HG03439 (cell line): ENCODE measurements at regions not wholly inside any gene's neighbourhood (a gene's known extent, or its start where the extent isn't known, plus 50 kb on each side); places are given as distances from the start of the nearest gene placed in this dataset.
"Not testable (repeated sequence)": the region's sequence is repeated elsewhere in the genome, so short reads cannot be mapped to it uniquely, and the experiment has no call there.

ENCODE experiments used
- ATAC-seq: cut with Tn5 transposase; IDR thresholded peaks from one replicate; pipeline ENCODE4 v1.9.1; 2021; ENCODE audit warnings: mild to moderate bottlenecking, moderate library complexity; ENCODE audit not compliant: unreplicated experiment

DNA sequence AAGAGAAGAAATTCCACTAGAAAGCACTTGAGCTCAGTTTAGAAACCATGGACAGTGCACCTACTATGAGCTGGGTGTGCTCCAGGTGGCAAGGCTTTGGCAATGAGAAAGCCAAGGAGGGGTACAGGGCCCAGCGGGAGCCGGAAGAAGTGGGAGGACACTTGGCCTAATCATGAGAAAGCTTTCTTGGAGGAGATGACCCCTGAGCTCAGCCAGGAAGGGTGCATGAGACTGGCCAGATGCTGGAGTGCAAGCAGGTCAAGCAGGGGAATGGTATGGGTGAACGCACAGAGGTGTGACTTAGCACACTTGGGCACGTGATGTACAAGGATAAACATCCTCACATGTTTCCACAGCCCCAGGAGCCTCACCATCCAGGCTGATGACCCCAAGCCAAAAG, 97.2 kb upstream of the GLI2 start:
- no peak for ATAC-seq

DNA sequence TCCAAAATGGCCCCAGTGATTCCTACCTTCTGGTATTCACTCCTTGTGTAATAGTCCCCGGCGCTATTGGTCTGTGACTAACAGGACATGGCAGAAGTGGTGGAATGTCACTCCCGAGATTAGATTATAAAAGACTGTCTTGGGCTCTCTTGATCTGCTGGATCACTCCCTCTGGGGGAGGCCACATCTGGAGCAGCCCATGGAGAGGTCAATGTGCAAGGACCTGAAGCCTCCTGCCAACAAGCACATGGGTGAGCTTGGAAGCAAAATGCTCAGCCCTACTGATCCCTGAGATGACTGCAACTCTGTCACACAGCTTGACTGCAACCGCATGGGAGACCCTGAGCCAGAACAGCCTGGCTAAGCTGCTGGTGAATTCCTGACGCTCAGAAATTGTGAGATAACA, 94.3 kb upstream of the GLI2 start:
- ATAC-seq = no peak

DNA sequence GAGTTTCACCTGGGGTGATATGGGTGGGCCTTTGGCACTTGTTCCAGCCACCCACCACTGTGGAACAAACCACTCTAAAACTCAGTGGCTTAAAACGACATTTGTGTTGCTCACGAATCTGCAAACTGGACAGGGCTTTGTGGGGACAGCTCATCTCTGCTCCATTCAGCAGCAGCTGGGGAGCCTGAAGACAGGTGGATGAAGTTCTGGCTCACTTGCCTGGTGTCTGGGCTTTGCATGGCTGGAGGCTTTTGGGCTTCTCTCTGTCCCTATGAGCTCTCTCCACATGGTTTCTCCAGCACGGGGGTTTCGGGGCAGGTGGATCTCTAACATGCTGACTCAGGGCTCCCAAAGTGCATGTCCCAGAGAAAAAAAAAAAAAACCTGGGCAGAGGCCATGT, 93.0 kb upstream of the GLI2 start:
- no peak for ATAC-seq

DNA sequence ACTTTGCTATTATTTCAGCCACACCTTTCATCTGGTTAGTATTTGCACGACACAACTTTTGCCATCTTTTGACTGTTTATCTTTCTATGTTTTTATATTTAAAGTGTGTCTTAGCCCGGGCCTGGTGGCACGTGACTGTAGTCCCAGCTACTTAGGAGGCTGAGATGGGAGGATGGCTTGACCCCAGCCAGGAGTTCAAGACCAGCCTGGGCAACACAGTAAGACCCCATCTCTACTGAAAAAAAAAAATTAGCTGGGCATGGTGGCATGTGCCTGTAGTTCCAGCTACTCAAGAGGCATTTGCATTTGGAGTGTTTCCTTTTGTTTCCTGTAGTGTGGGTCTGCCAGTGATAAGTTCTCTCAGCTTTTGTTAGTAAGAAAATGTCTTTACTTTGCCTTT, 88.7 kb upstream of the GLI2 start:
- ATAC-seq = no peak

DNA sequence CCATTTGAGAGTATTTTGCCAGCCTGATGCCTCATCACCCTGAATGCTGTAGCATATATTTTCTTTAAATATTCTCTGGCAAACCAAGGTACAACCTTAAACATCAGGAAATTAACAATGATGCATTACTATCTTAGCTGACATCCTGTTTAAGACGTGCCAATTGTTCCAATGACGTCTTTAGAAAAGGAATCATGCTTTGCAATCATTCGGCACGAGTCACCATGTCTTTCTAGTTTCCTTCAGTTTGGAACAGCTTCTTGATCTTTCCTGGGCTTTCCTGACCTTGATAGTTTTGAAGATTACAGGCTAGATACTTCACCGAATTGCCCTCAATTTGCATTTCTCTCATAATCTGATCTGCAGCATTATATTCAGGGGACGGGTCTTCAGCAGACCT, 88.2 kb upstream of the GLI2 start:
- no peak for ATAC-seq

DNA sequence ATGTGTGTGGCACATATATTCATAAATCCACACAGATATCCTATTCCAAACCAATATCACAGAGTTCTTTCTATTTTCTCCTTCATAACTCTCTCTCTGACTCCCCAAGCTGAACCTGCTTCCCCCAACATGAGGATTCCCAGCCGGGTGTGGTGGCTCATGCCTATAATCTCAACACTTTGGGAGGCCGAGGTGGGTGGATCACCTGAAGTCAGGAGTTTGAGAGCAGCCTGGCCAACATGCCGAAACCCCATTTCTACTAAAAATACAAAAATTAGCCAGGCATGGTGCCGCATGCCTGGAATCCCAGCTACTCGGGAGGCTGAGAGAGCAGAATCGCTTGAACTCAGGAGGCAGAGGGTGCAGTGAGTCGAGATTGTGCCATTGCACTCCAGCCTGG, 86.3 kb upstream of the GLI2 start:
- ATAC-seq = not testable (repeated sequence)

DNA sequence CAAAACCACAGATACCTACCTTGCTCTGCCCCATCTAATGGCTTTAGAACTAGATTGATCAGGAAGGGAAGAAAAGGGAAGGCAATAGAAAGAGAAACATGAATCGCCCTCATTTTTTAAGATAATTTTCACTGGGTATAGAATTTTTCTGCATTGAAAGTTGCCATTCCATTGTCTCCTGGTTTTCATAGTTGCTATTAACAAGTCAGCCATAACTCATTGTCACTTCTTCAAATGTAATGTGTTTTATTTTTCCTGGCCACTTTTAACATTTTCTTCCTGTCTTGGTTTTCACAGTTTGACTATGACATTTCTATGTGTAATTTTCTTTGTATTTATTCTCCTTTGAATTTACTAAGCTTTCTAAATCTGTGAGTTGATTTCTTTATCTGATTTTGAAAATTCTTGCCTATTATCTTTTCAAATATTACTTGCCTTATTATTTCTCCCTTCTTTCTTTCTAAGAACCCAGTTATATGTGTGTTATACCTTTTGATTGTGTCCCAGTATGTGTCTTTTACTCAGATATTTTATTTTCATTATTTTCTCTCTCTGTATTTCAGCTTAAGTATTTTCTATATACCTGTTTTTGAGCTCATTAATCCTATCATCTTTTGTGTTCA, 85.5 kb upstream of the GLI2 start:
- ATAC-seq = no peak

DNA sequence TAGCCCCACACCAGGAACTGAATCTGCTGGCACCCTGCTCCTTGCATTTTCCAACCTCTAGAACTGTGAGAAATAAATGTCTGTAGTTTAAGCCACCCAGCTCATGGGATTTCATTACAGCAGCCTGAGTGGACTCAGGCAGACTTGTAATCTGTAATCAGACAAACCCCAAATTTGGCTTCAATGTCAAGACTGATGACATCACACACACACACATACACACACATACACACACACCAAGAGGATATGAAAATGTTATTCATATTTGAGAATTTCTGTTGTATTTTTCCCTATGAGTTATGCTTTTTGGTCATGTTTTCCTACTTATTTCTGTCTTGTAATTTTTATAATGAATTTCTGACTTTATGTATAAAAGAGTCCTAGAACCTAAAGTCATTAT, 83.8 kb upstream of the GLI2 start:
- ATAC-seq = no peak

DNA sequence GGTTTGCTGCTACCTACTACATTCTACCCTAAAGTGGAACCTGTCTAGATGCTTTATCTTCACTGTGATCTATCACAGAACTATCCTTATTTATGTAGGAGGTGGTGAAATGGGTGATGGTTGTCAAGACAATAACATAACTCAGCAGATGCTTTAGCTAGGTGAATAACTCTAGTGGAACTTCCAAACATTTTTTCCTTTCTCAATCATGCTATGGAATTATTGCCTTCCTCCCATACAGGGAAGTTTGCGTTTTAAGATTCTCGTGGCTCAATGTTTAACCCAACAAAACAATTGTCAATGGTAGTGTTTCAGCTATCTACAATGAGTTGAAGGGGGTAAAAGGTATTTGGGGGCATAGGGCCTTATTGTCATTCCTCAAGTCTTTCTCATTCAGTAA, 82.6 kb upstream of the GLI2 start:
- no peak for ATAC-seq

DNA sequence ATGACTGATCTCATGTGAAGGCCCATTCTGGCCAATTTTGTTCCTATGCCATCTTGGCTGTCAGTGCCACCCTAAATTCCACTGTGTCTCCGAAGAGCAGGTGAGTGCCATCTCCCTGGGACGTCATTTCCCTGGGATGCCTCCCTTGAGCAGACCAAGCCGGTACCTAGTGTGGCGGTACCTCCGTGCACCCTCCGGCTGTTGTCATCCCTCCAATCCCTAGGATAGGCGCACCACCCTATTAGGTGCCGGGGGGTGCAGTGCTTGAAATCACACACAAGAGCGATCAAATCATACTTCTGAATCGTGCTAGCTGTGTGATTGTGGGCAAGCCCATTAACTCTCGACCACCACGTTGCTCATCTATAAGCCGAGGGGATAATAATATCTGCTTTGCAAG, 81.8 kb upstream of the GLI2 start:
- ATAC-seq = no peak

DNA sequence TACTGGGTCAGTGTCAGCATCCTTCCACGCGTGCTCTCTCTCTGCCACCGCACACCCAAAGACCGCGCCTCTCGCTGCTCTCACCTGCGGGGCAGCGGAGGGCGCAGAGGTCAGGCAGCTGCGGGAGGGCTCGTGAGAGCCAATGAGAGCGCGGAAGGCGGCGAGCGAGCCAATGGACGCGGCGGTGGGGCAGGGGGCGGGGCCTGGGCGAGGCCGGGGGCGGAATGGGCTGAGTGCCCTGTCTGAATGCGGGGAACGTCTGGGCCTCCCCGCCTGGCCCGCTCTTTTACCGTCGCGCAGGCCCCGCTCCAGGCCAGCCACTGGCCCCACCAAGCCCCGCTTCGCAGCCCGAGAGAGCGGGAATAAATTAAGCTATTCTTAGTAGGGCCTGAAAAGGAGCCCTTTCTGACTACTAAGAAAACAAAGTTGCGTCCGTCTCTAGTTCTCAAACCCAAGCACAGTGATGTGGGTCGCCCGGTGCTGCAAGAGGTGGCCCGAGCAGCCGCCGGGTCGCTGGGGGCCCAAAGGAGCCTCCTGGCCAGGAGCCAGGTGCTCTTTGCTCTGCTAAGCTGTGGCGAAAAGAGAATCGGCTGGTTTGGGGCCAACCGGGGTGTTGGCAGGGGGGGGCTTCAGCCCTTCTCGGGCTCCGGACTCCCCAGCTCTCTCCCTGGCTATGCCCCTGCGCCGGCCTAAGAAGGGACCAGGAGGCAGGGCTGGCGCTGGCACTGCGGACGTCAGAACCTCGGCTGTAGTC, 81.1 kb upstream of the GLI2 start:
- no peak for ATAC-seq

DNA sequence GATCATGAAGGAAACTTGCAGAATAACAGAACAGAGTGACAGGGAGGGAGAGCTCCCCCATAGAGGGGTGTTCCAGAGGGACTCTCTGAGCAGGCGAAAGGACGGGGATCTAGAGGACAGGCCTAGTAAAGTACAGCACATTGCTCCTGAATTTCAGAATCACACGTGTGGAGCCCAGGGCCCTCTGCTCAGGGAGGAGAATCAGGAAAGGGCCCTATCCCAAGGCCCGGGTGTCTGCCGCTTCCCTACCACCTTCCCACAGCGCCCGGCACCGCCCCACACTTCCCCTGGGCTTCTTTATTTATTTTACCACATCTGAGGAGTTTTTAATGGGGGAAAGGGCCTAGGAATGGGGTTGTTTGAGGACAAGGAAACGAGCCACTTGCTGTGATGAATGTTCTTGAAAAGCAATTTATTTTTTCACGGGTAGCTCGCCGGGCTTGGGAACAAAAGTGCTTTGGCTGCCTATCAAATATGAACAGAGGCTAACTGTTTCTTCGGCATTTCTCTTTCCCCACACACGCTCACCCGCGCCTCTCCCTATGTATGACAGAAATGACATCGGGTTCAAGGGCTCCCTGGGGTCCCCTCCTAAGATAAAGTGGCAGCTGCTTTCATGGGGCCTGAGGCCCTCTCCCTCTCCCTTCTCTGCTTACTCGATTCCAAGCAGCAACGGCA, 79.3 kb upstream of the GLI2 start:
- no peak for ATAC-seq

DNA sequence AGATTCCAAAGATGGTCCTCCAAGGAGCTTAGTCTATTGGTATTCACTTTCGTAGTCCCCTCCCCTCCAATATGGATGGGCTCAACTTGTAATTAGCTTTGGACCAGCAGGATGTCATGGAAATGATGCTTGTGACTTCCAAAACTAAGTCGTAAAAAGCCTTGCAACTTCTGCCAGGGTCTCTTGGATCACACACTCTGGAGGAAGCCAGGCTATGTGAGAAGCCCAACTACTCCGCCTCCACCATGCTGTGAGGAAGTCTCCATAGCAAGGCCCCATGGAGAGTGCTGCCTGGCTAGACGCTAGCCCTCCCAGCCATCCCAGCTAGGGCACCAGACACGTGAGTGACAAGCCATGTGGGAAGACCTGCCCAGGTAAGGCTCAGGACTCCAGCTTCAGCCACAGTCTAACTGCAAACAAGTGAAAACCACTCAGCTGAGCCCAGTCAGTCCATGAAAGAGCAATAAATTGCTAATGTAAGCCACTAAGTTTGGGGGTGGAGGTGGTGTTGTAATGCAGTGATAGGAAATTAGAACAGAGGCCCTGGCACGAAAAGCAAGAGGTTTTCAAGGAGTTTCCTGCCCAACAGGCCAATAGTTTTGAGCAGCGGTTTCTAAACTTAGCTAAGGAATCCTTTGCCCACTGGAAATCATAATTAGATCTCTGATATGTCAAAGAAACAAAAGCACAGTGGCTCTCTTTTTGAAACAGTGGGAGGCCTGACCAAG, 77.5 kb upstream of the GLI2 start:
- ATAC-seq = no peak

DNA sequence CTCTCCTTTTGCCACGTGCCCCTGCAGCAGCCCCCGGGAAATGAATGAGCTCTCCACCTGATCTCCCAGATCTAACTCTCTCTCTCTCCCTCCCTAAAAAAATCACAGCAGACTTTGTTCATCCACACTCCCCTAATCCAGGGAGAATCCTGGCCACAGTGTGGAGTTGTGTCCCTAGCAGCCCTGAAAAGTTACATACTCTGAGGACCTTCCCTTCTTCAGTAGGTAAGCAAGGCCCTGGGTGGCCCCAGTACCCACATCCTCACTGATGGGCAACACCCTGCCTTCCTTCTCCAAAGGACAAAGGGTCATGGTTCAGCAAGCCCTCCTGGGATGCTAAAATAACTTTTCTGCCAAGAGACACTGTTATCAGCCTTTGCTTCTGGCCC, 76.9 kb upstream of the GLI2 start:
- ATAC-seq = no peak

DNA sequence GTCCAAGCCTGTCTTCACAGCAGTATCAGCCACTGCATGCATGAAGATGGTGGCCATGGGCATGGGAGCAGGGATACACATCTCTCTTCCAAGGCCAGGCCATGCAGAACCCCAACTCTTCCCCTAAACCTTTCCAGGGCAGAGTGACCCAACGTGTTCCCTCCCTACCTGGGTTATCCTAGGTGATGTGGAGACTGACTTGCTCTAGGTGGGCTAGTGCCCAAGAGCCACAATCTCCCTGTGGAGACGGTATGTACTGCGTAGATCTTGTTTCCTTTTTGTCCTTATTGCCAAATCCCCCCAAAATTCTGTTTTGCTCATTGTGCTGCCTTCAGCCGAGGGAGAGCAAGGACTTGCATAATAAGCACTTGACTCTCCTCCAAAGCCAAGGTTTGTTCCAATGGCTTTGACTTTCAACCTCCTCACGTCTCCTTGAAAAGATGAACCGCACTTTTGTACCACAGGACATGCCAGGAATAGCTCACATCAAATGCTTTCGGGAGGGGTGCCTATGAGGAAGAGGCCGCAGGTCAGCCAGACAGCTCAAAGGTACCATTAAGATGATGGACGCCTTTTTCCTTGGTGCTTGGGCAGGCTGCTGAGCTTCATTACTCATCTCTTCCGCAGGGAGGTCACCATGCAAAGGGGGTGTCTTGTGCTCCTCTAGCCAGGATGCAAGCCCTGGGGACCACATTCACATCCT, 76.2 kb upstream of the GLI2 start:
- no peak for ATAC-seq

DNA sequence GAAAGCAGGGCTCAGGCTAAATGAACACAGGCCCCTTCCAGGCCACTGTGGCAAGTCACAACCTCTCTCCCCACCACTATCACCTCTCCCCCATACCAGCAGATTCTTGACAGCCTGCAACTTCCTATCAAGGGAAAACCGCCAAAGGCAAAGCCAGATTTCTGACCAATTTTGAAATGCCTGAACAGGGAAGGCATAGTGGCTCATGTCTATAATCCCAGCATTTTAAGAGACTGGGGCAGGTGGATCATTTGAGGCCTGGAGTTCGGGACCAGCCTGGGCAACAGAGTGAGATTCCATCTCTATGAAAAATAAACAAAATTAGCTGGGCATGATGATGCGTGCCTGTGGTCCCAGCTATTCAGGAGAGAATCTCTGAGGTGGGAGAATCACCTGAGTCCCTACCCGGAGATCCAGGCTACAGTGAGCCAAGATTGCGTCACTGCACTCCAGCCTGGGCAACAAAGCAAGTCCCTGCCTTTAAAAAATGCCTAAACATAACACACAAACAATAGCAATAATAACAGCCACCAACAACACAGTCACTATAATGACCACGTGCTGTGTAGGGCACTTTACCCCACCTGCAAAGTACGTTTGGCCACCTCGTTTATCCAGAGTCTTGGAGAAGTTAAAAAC, 75.5 kb upstream of the GLI2 start:
- ATAC-seq = no peak

DNA sequence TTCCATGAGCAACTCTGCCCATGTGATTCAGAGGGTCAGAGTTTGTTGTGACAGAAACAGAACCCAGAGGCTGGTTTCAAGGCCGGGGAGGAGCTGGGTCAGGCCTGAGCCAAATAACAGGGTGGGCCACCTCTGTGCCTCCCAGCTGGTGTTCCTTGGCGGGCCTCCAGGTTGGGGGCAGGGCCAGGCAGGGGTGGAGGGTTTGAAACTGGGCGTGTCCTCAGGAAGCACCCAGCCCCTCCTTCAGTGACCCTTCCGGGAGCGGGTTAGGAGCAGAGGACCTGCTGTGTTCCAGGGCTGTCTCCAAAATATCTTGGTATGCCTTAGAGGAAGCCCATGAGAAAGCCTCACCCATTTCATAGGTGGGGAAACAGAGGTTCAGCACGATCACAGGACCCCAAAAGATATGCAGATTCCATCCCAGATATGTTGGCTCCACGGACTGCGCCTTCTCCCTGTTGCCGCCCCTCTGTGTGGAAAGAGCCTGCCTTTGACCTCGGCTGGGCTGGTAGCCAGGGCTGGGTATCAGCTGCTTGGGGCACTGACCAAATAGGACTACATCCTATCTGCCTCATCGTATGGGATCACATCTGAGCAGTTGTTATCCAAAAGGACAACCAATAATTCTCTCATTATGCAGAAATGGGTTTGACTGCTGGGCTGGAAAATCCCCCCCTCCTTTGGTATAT, 74.8 kb upstream of the GLI2 start:
- ATAC-seq = no peak

DNA sequence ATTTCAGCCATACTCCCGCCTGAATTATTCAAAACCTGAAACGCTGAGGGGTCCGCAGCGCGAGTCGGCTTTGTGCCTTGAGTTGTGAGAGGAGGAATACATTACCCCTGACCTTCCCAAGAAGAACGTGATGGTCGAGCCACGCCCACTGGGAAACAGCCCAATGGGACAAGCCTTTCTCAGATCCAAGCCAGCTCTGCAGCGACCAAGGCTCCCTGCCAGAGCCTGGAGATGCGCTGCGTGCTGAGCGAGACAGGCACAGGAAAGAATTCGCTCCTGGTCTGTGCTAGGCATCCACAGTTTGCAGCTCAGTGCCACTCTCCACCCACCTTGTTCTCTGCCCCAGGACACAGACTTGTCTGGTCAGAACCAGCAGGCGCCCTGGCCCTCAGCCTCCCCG, 74.1 kb upstream of the GLI2 start:
- no peak for ATAC-seq

DNA sequence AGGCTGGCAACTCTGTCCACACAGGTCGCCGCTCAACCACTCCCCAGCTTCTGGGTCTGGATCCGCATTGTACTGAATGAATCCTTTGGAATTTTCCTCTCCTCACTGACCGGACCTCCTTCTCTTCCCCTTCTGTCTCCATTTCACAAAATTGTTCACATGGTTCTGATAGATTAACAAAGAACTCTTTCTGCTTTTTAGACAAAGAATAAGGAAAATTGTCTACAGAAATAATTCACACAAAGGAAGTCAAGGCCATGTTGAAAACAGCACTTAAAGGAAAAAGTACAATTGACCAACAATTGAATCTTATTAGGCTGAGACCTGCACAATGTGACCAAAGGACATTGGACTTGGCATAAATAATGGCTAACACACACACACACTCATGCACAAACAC, 73.6 kb upstream of the GLI2 start:
- no peak for ATAC-seq

DNA sequence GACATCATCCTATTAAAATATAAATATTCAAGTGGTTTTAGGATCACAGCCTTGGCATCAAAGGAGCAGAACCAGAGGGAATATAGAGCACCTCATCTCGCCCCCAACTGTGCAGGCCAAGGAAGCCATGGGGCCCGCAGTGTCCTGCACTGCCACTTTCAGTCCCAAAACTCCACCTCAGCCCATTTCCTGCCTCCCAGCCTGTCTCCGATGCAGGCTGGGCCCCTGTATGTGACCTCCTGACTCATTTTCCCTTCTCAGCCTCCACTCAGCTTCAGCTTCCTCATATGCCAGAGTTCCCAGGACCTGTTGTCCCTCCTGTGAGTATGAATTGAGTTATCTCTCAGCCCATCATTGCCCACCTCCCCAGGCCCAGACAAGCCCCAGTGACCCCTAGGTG, 72.9 kb upstream of the GLI2 start:
- ATAC-seq = no peak
